Right lung (tissue), 2 donors: ENCODE measurements at regions not wholly inside any gene's neighbourhood (a gene's known extent, or its start where the extent isn't known, plus 50 kb on each side); places are given as distances from the start of the nearest gene placed in this dataset.
A peak's percentile ranks its signal among the peaks of the same experiment; 100 is the strongest.

Experiments
- DNase-seq, 2 donors: peaks; one replicate each; pipeline ENCODE4 v3.0.0-alpha.2; 2013

- no peak for DNase-seq
Observed at GRCh38 chr5:17893026-17893635, 258.9 kb downstream of the TAF11L14 start.

GRCh38 chr5:17895288-17896033, 261.2 kb downstream of the TAF11L14 start:
- DNase-seq, result no peak

- DNase-seq, result peak; percentile 2 to 7
Observed at GRCh38 chr5:17896605-17897004, 262.3 kb downstream of the TAF11L14 start.

- DNase-seq, result no peak
Observed at GRCh38 chr5:17897776-17898175, 263.5 kb downstream of the TAF11L14 start.

- DNase-seq, result no peak
Observed at GRCh38 chr5:17898766-17899165, 264.5 kb downstream of the TAF11L14 start.

GRCh38 chr5:17907094-17907493, 272.8 kb downstream of the TAF11L14 start:
- no peak for DNase-seq

- DNase-seq, result no peak
Observed at GRCh38 chr5:17910318-17910717, 276.1 kb downstream of the TAF11L14 start.

- DNase-seq, result no peak
Observed at GRCh38 chr5:17912794-17913193, 278.5 kb downstream of the TAF11L14 start.

GRCh38 chr5:17916446-17916845, 282.2 kb downstream of the TAF11L14 start:
- DNase-seq, result no peak

GRCh38 chr5:17917465-17917864, 283.2 kb downstream of the TAF11L14 start:
- DNase-seq, result no peak

GRCh38 chr5:17918373-17919104, 284.3 kb downstream of the TAF11L14 start:
- no peak for DNase-seq

GRCh38 chr5:17925276-17925675, 291.0 kb downstream of the TAF11L14 start:
- DNase-seq, result no peak

- DNase-seq, result peak in 1 of 2 donors; percentile 55
Observed at GRCh38 chr5:17928581-17928981, 294.3 kb downstream of the TAF11L14 start.

GRCh38 chr5:17929171-17929570, 294.9 kb downstream of the TAF11L14 start:
- DNase-seq, result no peak

GRCh38 chr5:17930346-17930745, 296.1 kb downstream of the TAF11L14 start:
- no peak for DNase-seq

- DNase-seq, result no peak
Observed at GRCh38 chr5:17944046-17944445, 309.8 kb downstream of the TAF11L14 start.

- DNase-seq, result no peak
Observed at GRCh38 chr5:17947029-17947428, 312.8 kb downstream of the TAF11L14 start.

- no peak for DNase-seq
Observed at GRCh38 chr5:17951392-17952169, 317.3 kb downstream of the TAF11L14 start.

GRCh38 chr5:17952231-17952630, 318.0 kb downstream of the TAF11L14 start:
- no peak for DNase-seq

- DNase-seq, result no peak
Observed at GRCh38 chr5:17964067-17964466, 329.8 kb downstream of the TAF11L14 start.

GRCh38 chr5:17966640-17967402, 332.6 kb downstream of the TAF11L14 start:
- no peak for DNase-seq
